H1 (cell line): ENCODE measurements at regions not wholly inside any gene's neighbourhood (a gene's known extent, or its start where the extent isn't known, plus 50 kb on each side); places are given as distances from the start of the nearest gene placed in this dataset.

Experiments
- CTCF ChIA-PET: fragments of 300-600 bp; sonication (Branson Sonifier 250); formaldehyde crosslinking; loops from one replicate; lab custom pipeline; 2021; ENCODE audit not compliant: partially characterized antibody; lab: Charles Lee
- POLR2A ChIA-PET: fragments of 300-600 bp; sonication (Branson Sonifier 250); formaldehyde crosslinking; loops from one replicate; lab custom pipeline; 2021; ENCODE audit warnings: inconsistent platforms; ENCODE audit not compliant: partially characterized antibody; lab: Charles Lee
- DNase-seq, 2 experiments: peaks; one replicate each; pipeline versions ENCODE4 v3.0.0 to v3.0.0-alpha.2; 2010 to 2022; ENCODE audit warnings: low spot score in 2 of 2, low read depth in 1 of 2, mixed read lengths in 1 of 2
- FAIRE-seq: peaks from 2 replicates; lab custom pipeline; 2011; peaks lifted over from hg19 to GRCh38; lab: Jason Lieb, UNC
- H2AFZ ChIP-seq: 2 replicates; pipeline ENCODE4 v1.8.1; 2012; ENCODE audit warnings: low read length, inconsistent platforms
- H2AK5ac ChIP-seq: 2 replicates; pipeline ENCODE4 v1.6.1; 2013; ENCODE audit warnings: low read depth, low read length
- H2BK120ac ChIP-seq: replicated peaks from 2 replicates; pipeline ENCODE3; 2013; ENCODE audit warnings: low read depth, low read length, inconsistent platforms
- H2BK12ac ChIP-seq: 2 replicates; pipeline ENCODE4 v1.6.1; 2013; ENCODE audit warnings: low read depth, low read length
- H2BK15ac ChIP-seq: 2 replicates; pipeline ENCODE4 v1.6.1; 2013; ENCODE audit warnings: low read length
- H2BK20ac ChIP-seq: 2 replicates; pipeline ENCODE4 v1.6.1; 2013; ENCODE audit warnings: low read length
- H2BK5ac ChIP-seq: 2 replicates; pipeline ENCODE4 v1.6.1; 2013; ENCODE audit warnings: low read depth, low read length
- H3K14ac ChIP-seq: 2 replicates; pipeline ENCODE4 v1.6.1; 2013; ENCODE audit warnings: inconsistent platforms; ENCODE audit not compliant: insufficient read length
- H3K18ac ChIP-seq: 2 replicates; pipeline ENCODE4 v1.6.1; 2013; ENCODE audit warnings: low read length; ENCODE audit errors: extremely low read depth
- H3K23ac ChIP-seq: 2 replicates; pipeline ENCODE4 v1.6.1; 2013; ENCODE audit warnings: inconsistent platforms; ENCODE audit not compliant: insufficient read length
- H3K23me2 ChIP-seq: 2 replicates; pipeline ENCODE4 v1.6.1; 2013; ENCODE audit warnings: low read depth, low read length
- H3K27ac ChIP-seq: 2 replicates; pipeline ENCODE4 v1.6.1; 2011; ENCODE audit warnings: low read depth, low read length, inconsistent platforms
- H3K27me3 ChIP-seq, 4 experiments: replicated peaks in 1 of 4; 1 replicate in 1 of 4; 2 replicates in 3 of 4; pipeline versions ENCODE4 v1.6.1 to v1.8.1; 2011 to 2013; ENCODE audit warnings: low read length in 3 of 4, mild to moderate bottlenecking in 3 of 4, inconsistent platforms in 2 of 4, mixed read lengths in 2 of 4, moderate library complexity in 1 of 4; ENCODE audit not compliant: control insufficient read depth in 3 of 4, insufficient read depth in 3 of 4; ENCODE audit errors: extremely low read depth in 1 of 4
- H3K36me3 ChIP-seq, 4 experiments: 2 replicates each; pipeline versions ENCODE4 v1.6.1 to v1.8.1; 2011 to 2013; ENCODE audit warnings: mild to moderate bottlenecking in 4 of 4, low read length in 3 of 4, moderate library complexity in 2 of 4, control low read depth in 1 of 4, inconsistent platforms in 1 of 4; ENCODE audit not compliant: insufficient read depth in 4 of 4, control insufficient read depth in 2 of 4
- H3K4ac ChIP-seq: replicated peaks from 2 replicates; pipeline ENCODE3; 2013; ENCODE audit warnings: low read length, low read depth, mixed read lengths, inconsistent platforms; ENCODE audit not compliant: insufficient read length
- H3K4me1 ChIP-seq, 4 experiments: replicated peaks in 1 of 4; 1 replicate in 1 of 4; 2 replicates in 3 of 4; pipeline versions ENCODE4 v1.6.1 to v1.8.1; 2011 to 2013; ENCODE audit warnings: low read length in 3 of 4, inconsistent platforms in 2 of 4, mixed read lengths in 1 of 4; ENCODE audit not compliant: insufficient read depth in 4 of 4, control insufficient read depth in 3 of 4
- H3K4me2 ChIP-seq, 2 experiments: 2 replicates each; pipeline versions ENCODE4 v1.6.1 to v1.8.1; 2011 to 2013; ENCODE audit warnings: low read depth in 2 of 2, low read length in 2 of 2, control low read depth in 1 of 2, inconsistent platforms in 1 of 2, mild to moderate bottlenecking in 1 of 2; ENCODE audit not compliant: insufficient read depth in 1 of 2
- H3K4me3 ChIP-seq, 4 experiments: fragments of 200-600, 300-600 bp in 1 of 4; sonication (generic), shearing (Covaris generic), sonication (Bioruptor Twin) in 1 of 4; 2 replicates each; pipeline versions ENCODE4 v1.5.1 to v1.8.1; 2011 to 2016; ENCODE audit warnings: low read length in 4 of 4, low read depth in 3 of 4, control low read depth in 2 of 4, inconsistent platforms in 2 of 4, mild to moderate bottlenecking in 2 of 4, mixed read lengths in 1 of 4, moderate library complexity in 1 of 4; ENCODE audit not compliant: insufficient read depth in 2 of 4; ENCODE audit errors: extremely low read depth in 1 of 4
- H3K56ac ChIP-seq: replicated peaks from 2 replicates; pipeline ENCODE3; 2013; ENCODE audit warnings: low read depth, mild to moderate bottlenecking, mixed read lengths, low read length, inconsistent platforms; ENCODE audit not compliant: insufficient read length
- H3K79me1 ChIP-seq: 2 replicates; pipeline ENCODE4 v1.6.1; 2013; ENCODE audit warnings: low read depth, low read length, control low read depth
- H3K79me2 ChIP-seq, 2 experiments: 2 replicates each; pipeline versions ENCODE4 v1.6.1 to v1.8.1; 2012 to 2013; ENCODE audit warnings: low read length in 2 of 2, mild to moderate bottlenecking in 2 of 2, inconsistent platforms in 1 of 2; ENCODE audit not compliant: insufficient read depth in 2 of 2, control insufficient read depth in 1 of 2
- H3K9ac ChIP-seq, 4 experiments: replicated peaks in 1 of 4; 1 replicate in 1 of 4; 2 replicates in 3 of 4; pipeline versions ENCODE4 v1.6.1 to v1.8.1; 2011 to 2013; ENCODE audit warnings: low read depth in 3 of 4, low read length in 3 of 4, control low read depth in 2 of 4, mild to moderate bottlenecking in 2 of 4, moderate library complexity in 2 of 4, inconsistent platforms in 1 of 4; ENCODE audit errors: extremely low read depth in 1 of 4
- H3K9me3 ChIP-seq, 2 experiments: 2 replicates each; pipeline versions ENCODE4 v1.6.1 to v1.8.1; 2012 to 2013; ENCODE audit warnings: mild to moderate bottlenecking in 2 of 2, moderate library complexity in 2 of 2, control low read depth in 1 of 2, inconsistent platforms in 1 of 2, low read depth in 1 of 2, low read length in 1 of 2, mixed read lengths in 1 of 2; ENCODE audit not compliant: insufficient read depth in 2 of 2
- H4K20me1 ChIP-seq, 2 experiments: replicated peaks in 1 of 2; 2 replicates each; pipeline versions ENCODE3 to v1.8.1; 2011 to 2013; ENCODE audit warnings: inconsistent platforms in 2 of 2, low read length in 2 of 2, mild to moderate bottlenecking in 1 of 2; ENCODE audit not compliant: insufficient read depth in 2 of 2, control insufficient read depth in 1 of 2
- H4K5ac ChIP-seq: 2 replicates; pipeline ENCODE4 v1.6.1; 2013; ENCODE audit warnings: low read length, low read depth, mixed read lengths, inconsistent platforms; ENCODE audit not compliant: insufficient read length
- H4K8ac ChIP-seq: 2 replicates; pipeline ENCODE4 v1.8.0; 2013; ENCODE audit warnings: mild to moderate bottlenecking, moderate library complexity, low read length, inconsistent platforms; ENCODE audit not compliant: insufficient read depth; ENCODE audit errors: extremely low read depth
- H4K91ac ChIP-seq: replicated peaks from 2 replicates; pipeline ENCODE3; 2013; ENCODE audit warnings: low read length, mixed read lengths, inconsistent platforms; ENCODE audit not compliant: insufficient read length
- KDM5A ChIP-seq: fragments of 200-600 bp; IDR thresholded peaks from 2 replicates; pipeline ENCODE4 v1.7.1; 2012; ENCODE audit warnings: mild to moderate bottlenecking, low read length, inconsistent platforms, mixed read lengths
- TAF7 ChIP-seq: optimal IDR thresholded peaks from 2 replicates; pipeline ENCODE3; 2011; ENCODE audit warnings: low read depth, mild to moderate bottlenecking, inconsistent platforms, low read length, moderate library complexity, borderline replicate concordance
- WGBS, 2 experiments: shearing (Covaris generic) in 1 of 2; methylation state at CpG; one replicate each; pipeline versions ENCODE4 v1.1.6 to v1.1.7; 2013 to 2015; ENCODE audit warnings: low lambda C conversion rate in 2 of 2, mixed read lengths in 2 of 2, inconsistent platforms in 1 of 2, low coverage in 1 of 2, missing lambda C conversion rate in 1 of 2; ENCODE audit not compliant: insufficient replicate concordance in 2 of 2, insufficient coverage in 1 of 2, insufficient read length in 1 of 2; ENCODE audit errors: extremely low coverage in 1 of 2, missing lambda C conversion rate in 1 of 2; 5-methylcytosine and 5-hydroxymethylcytosine counted together

DNA sequence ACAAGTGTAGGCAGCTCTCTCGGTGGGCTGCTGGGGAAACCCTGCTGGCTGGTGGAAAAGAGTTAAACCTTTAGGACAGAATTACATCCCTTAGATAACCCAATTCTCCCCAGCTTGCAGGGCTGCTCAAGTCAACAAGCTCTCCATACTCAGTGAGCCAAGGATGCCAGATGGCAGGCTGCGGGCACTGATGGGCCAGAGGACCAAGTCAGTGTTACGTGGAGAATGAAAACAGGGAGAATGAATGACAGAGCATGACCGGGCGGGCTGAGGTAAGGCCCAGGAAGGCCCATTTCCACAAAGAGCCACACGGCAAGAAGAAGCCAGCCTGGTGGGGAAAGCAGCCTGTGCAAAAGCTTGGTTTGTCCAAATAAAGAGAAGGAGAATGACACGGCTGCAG is 58.7 kb upstream of the CD93 start:
- H2AK5ac ChIP-seq, result no peak overlapping the region
- H3K14ac ChIP-seq, result no peak overlapping the region
- FAIRE-seq, result no peak
- ChIA-PET CTCF (interaction anchor here (1.0 to 2.1 kb wide), 4 partner anchors 28 to 101 kb away, joined by 3 to 6 read pairs (median 4); no protein-coding TSS in a partner anchor), POLR2A (no interaction called here)
- H3K56ac ChIP-seq, result no peak overlapping the region
- H2BK120ac ChIP-seq, result no peak overlapping the region
- H2AFZ ChIP-seq, result no peak overlapping the region
- no peak overlapping the region for H3K4me2 ChIP-seq
- DNase-seq, result no peak
- no peak for TF ChIP-seq TAF7
- TF ChIP-seq KDM5A, result no peak
- no peaks in the 10 kb centered on the region for H3K79me1 ChIP-seq
- H3K9ac ChIP-seq, result no peak overlapping the region
- no peak overlapping the region; the same call in 1 of the 2 replicates for H4K8ac ChIP-seq
- H3K27ac ChIP-seq, result no peak overlapping the region
- no peak overlapping the region for H2BK12ac ChIP-seq
- H3K9me3 ChIP-seq, result no peaks in the 10 kb centered on the region
- 87% methylated on average over 7 of the region's 7 CpGs; no CpG with 5 or more reads in 1 of the 2 experiments for WGBS, 2 experiments
- no peak overlapping the region for H2BK15ac ChIP-seq
- H3K4ac ChIP-seq, result no peak overlapping the region
- no peak overlapping the region for H3K18ac ChIP-seq
- no peak overlapping the region for H3K23ac ChIP-seq
- H3K4me1 ChIP-seq, result no peaks in the 10 kb centered on the region
- H3K4me3 ChIP-seq, result no peak overlapping the region
- H2BK5ac ChIP-seq, result no peak overlapping the region
- no peak overlapping the region for H4K5ac ChIP-seq
- H3K23me2 ChIP-seq, result peaks cover 2% of the 10 kb centered on the region; the same call in 1 of the 2 replicates
- H3K79me2 ChIP-seq, result no peaks in the 10 kb centered on the region
- no peak overlapping the region for H2BK20ac ChIP-seq
- H4K91ac ChIP-seq, result no peak overlapping the region
- no peaks in the 10 kb centered on the region for H3K36me3 ChIP-seq
- no peaks in the 10 kb centered on the region for H3K27me3 ChIP-seq
- H4K20me1 ChIP-seq, result no peaks in the 10 kb centered on the region
